Osteocyte (in vitro differentiated cells): ENCODE measurements at regions not wholly inside any gene's neighbourhood (a gene's known extent, or its start where the extent isn't known, plus 50 kb on each side); places are given as distances from the start of the nearest gene placed in this dataset.

ENCODE experiments used
- DNase-seq: peaks from one replicate; pipeline ENCODE4 v3.0.0; 2021; ENCODE audit warnings: mixed read lengths; ENCODE audit not compliant: unreplicated experiment; ENCODE audit errors: extremely low spot score
- H3K27ac Mint-ChIP-seq: one replicate; pipeline ENCODE4 v1.8.0; 2021; ENCODE audit warnings: mild to moderate bottlenecking, mixed read lengths; ENCODE audit not compliant: unreplicated experiment
- H3K27me3 Mint-ChIP-seq: one replicate; pipeline ENCODE4 v1.8.0; 2021; ENCODE audit warnings: mixed read lengths; ENCODE audit not compliant: unreplicated experiment
- H3K36me3 Mint-ChIP-seq: one replicate; pipeline ENCODE4 v1.8.0; 2021; ENCODE audit warnings: mixed read lengths; ENCODE audit not compliant: unreplicated experiment
- H3K4me1 Mint-ChIP-seq: one replicate; pipeline ENCODE4 v1.8.0; 2021; ENCODE audit warnings: mixed read lengths; ENCODE audit not compliant: unreplicated experiment
- H3K4me3 Mint-ChIP-seq: one replicate; pipeline ENCODE4 v1.8.0; 2021; ENCODE audit warnings: mild to moderate bottlenecking, moderate library complexity, mixed read lengths; ENCODE audit not compliant: unreplicated experiment
- H3K9me3 Mint-ChIP-seq: one replicate; pipeline ENCODE4 v1.8.0; 2021; ENCODE audit warnings: mixed read lengths; ENCODE audit not compliant: unreplicated experiment
- CTCF ChIP-seq: fragments of 200-600 bp; sonication (generic); IDR thresholded peaks from 2 replicates; pipeline ENCODE4 v1.5.0; 2021; ENCODE audit warnings: antibody characterized with exemption, mild to moderate bottlenecking, moderate library complexity

DNA sequence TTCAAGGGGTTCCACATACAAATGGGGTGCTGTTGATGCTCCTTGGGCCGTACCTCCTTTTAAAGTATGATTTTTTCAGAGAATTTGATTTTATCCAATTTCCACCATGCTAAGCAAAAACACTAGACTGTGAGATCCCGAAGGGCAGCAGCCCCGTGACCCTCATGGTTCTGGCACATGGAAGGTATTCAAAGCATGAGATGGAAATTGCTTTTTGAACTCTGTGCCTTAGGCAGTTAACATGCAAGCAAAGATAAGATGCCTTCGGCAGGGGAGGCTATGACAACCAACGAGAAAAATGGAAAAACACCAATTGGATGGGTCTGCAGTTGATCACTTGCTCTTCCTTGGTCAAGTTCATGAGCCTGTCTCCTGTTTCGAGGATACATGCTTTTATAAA is 120.8 kb upstream of the DIO3 start:
- no peak for TF ChIP-seq CTCF
- Mint-ChIP-seq H3K9me3 (no peaks in the 10 kb centered on the region), H3K4me3 (no peak overlapping the region), H3K4me1 (no peaks in the 10 kb centered on the region), H3K27me3 (peaks cover 8% of the 10 kb centered on the region), H3K27ac (no peak overlapping the region), H3K36me3 (no peaks in the 10 kb centered on the region)
- no peak for DNase-seq

GRCh38 chr14:101441710-101442109 is 119.6 kb upstream of the DIO3 start:
- H3K36me3 Mint-ChIP-seq = no peaks in the 10 kb centered on the region
- no peak for TF ChIP-seq CTCF
- no peak overlapping the region for H3K4me3 Mint-ChIP-seq
- no peaks in the 10 kb centered on the region for H3K27me3 Mint-ChIP-seq
- DNase-seq = no peak
- H3K27ac Mint-ChIP-seq = no peak overlapping the region
- H3K4me1 Mint-ChIP-seq = no peaks in the 10 kb centered on the region
- H3K9me3 Mint-ChIP-seq = no peaks in the 10 kb centered on the region

GRCh38 chr14:101442451-101442850 is 118.8 kb upstream of the DIO3 start:
- no peaks in the 10 kb centered on the region for H3K4me1 Mint-ChIP-seq
- no peak overlapping the region for H3K4me3 Mint-ChIP-seq
- peak; percentile 81 for DNase-seq
- H3K36me3 Mint-ChIP-seq = no peaks in the 10 kb centered on the region
- TF ChIP-seq CTCF = no peak
- H3K27ac Mint-ChIP-seq = no peak overlapping the region
- no peaks in the 10 kb centered on the region for H3K27me3 Mint-ChIP-seq
- H3K9me3 Mint-ChIP-seq = no peaks in the 10 kb centered on the region

- Mint-ChIP-seq H3K4me1 (no peaks in the 10 kb centered on the region), H3K27ac (no peak overlapping the region), H3K9me3 (no peaks in the 10 kb centered on the region)
Observed at GRCh38 chr14:101444116-101444515, 117.2 kb upstream of the DIO3 start.

GRCh38 chr14:101445278-101445677 is 116.0 kb upstream of the DIO3 start:
- no peak for TF ChIP-seq CTCF
- Mint-ChIP-seq H3K4me1 (no peaks in the 10 kb centered on the region), H3K9me3 (no peaks in the 10 kb centered on the region), H3K4me3 (no peak overlapping the region), H3K36me3 (no peaks in the 10 kb centered on the region), H3K27ac (no peak overlapping the region), H3K27me3 (no peaks in the 10 kb centered on the region)
- DNase-seq = no peak

More at GRCh38 chr14:101444116-101444515, 117.2 kb upstream of the DIO3 start:
- no peaks in the 10 kb centered on the region for H3K36me3 Mint-ChIP-seq
- no peak for TF ChIP-seq CTCF
- no peaks in the 10 kb centered on the region for H3K27me3 Mint-ChIP-seq
- H3K4me3 Mint-ChIP-seq = no peak overlapping the region
- DNase-seq = no peak
